ENCODE measurements at regions not wholly inside any gene's neighbourhood (a gene's known extent, or its start where the extent isn't known, plus 50 kb on each side); places are given as distances from the start of the nearest gene placed in this dataset.
"Not testable (repeated sequence)": the region's sequence is repeated elsewhere in the genome, so short reads cannot be mapped to it uniquely, and the experiment has no call there.

DNA sequence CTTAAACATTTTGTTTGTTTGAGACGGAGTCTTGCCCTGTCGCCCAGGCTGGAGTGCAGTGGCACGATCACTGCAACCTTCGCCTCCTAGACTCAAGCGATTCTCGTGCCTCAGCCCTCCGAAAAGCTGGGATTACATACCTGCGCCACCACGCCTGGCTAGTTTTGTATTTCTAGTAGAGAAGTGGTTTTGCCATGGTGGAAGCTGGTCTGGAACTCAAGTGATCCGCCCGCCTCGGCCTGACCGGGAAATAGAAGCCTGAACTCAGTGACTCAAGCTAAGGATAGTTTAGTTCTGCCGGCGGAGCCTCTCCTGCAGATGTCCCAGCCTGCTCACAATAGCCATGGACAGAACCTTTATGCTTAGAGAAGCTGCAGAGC, 53.0 kb upstream of the ZNF254 start:
- peak overlapping the region; percentile 91 to 96 (median 94) for H3K27ac ChIP-seq
- DNase-seq = peak; percentile 20 to 65 (median 42)
- H3K4me3 ChIP-seq = peak overlapping the region; percentile 50 to 90 (median 65)
- H3K27me3 ChIP-seq = no peaks in the 10 kb centered on the region
- peaks cover 0 to 11% (median 9%) of the 10 kb centered on the region in 3 donors for H3K4me1 ChIP-seq
- FAIRE-seq = no peak
- H3K36me3 ChIP-seq = peaks cover 0 to 5% (median 0%) of the 10 kb centered on the region in 3 donors
- ATAC-seq = peak; percentile 55 to 79 (median 67)
- no peaks in the 10 kb centered on the region for H3K9me3 ChIP-seq
- intact Hi-C loops (cut with DNase I) = no loop called here
- TF ChIP-seq, protein P1, sequence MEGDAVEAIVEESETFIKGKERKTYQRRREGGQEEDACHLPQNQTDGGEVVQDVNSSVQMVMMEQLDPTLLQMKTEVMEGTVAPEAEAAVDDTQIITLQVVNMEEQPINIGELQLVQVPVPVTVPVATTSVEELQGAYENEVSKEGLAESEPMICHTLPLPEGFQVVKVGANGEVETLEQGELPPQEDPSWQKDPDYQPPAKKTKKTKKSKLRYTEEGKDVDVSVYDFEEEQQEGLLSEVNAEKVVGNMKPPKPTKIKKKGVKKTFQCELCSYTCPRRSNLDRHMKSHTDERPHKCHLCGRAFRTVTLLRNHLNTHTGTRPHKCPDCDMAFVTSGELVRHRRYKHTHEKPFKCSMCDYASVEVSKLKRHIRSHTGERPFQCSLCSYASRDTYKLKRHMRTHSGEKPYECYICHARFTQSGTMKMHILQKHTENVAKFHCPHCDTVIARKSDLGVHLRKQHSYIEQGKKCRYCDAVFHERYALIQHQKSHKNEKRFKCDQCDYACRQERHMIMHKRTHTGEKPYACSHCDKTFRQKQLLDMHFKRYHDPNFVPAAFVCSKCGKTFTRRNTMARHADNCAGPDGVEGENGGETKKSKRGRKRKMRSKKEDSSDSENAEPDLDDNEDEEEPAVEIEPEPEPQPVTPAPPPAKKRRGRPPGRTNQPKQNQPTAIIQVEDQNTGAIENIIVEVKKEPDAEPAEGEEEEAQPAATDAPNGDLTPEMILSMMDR (IDR thresholded peaks at IDR 0.05) = no peak
- 1% methylated on average over 15 of the region's 15 CpGs for WGBS, 2 donors

DNA sequence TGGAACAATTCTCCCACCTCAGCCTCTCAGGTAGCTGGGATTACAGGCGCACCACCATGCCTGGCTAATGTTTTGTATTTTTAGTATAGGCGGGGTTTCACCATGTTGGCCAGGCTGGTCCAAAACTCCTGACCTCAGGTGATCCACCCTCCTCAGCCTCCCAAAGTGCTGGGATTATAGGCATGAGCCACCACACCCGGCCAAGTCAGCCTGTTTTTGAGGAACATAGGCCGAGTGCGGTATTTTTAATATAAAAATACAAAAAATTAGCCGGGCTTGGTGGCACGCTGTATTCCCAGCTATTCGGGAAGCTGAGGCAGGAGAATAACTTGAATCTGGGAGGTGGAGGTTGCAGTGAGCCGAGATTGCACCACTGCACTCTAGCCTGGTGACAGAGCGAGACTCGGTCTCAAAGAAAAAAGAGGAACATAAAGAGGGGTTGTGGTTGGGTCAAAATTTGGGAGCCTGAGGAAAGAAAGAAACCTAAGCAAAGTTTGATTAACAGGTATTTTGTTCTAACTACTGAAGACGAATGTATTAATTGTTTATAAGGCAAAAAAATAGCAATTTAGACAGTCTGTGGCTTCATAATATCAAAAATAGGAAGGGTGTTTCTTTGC, 51.6 kb upstream of the ZNF254 start:
- peak overlapping the region in 3 of 4 donors; percentile 50 to 90 (median 70) for H3K4me3 ChIP-seq
- ATAC-seq; DNase-seq; intact Hi-C loops (cut with DNase I); H3K27me3 ChIP-seq; H3K36me3 ChIP-seq; FAIRE-seq; H3K9me3 ChIP-seq; H3K27ac ChIP-seq: not testable (repeated sequence)
- WGBS, 2 donors = 80 to 94% methylated on average over 12 of the region's 12 CpGs
- peaks cover 0 to 11% (median 9%) of the 10 kb centered on the region in 3 donors for H3K4me1 ChIP-seq

All from pancreas (tissue), 10 donors.